GM12878 (cell line): ENCODE measurements at regions not wholly inside any gene's neighbourhood (a gene's known extent, or its start where the extent isn't known, plus 50 kb on each side); places are given as distances from the start of the nearest gene placed in this dataset.

Experiments used
- ATAC-seq: fragments of 200-7000 bp; cut with Tn5 transposase; 3 replicates; pipeline ENCODE4 v1.9.1; 2020; ENCODE audit warnings: mild to moderate bottlenecking, moderate library complexity
- BruUV-seq: library from RNA; stranded (reverse); fragments of 400-500 nt; replicated peaks from 2 replicates; lab custom pipeline; 2021; lab: Mats Ljungman, UMichigan
- CTCF ChIA-PET: fragments of 300-600 bp; sonication (Branson Sonifier 250); formaldehyde crosslinking; extraction: SDS; loops from one replicate; lab custom pipeline; 2021; ENCODE audit warnings: inconsistent platforms; lab: Yijun Ruan, JAX
- POLR2A ChIA-PET: fragments of 350-600 bp; formaldehyde crosslinking; extraction: SDS; loops from one replicate; lab custom pipeline; 2021; ENCODE audit warnings: inconsistent platforms; lab: Charles Lee
- RAD21 ChIA-PET: fragments of 300-600 bp; sonication (Branson Sonifier 250); formaldehyde crosslinking; loops from one replicate; lab custom pipeline; 2023; ENCODE audit warnings: antibody characterized with exemption; ENCODE audit not compliant: unreplicated experiment; lab: Charles Lee
- SMC1A ChIA-PET: fragments of 300-600 bp; sonication (Branson Sonifier 250); formaldehyde crosslinking; loops from one replicate; lab custom pipeline; 2023; ENCODE audit not compliant: unreplicated experiment, uncharacterized antibody; lab: Charles Lee
- DNase-seq: peaks from one replicate; pipeline ENCODE4 v3.0.0-alpha.2; 2011; ENCODE audit warnings: low read depth, low spot score
- FAIRE-seq: peaks from 3 replicates; lab custom pipeline; 2011; peaks lifted over from hg19 to GRCh38; lab: Jason Lieb, UNC
- H2AFZ ChIP-seq: 2 replicates; pipeline ENCODE4 v1.6.0; 2011; ENCODE audit warnings: low read depth, low read length, control low read depth; ENCODE audit not compliant: control insufficient read depth
- H3K27ac ChIP-seq: 2 replicates; pipeline ENCODE4 v1.5.1; 2011; ENCODE audit warnings: control low read depth; ENCODE audit not compliant: control insufficient read depth, insufficient read depth
- H3K27me3 ChIP-seq, 2 experiments: replicated peaks in 1 of 2; 2 replicates each; pipeline versions ENCODE4 v1.6.0 to v1.6.1; 2011; ENCODE audit warnings: low read length in 1 of 2; ENCODE audit not compliant: control insufficient read depth in 2 of 2, insufficient read depth in 2 of 2
- H3K36me3 ChIP-seq, 2 experiments: 2 replicates each; pipeline ENCODE4 v1.5.1; 2011; ENCODE audit warnings: low read length in 1 of 2; ENCODE audit not compliant: control insufficient read depth in 2 of 2, insufficient read depth in 2 of 2
- H3K4me1 ChIP-seq: 2 replicates; pipeline ENCODE4 v1.6.1; 2011; ENCODE audit warnings: mild to moderate bottlenecking, low read length, moderate library complexity, mixed read lengths; ENCODE audit not compliant: control insufficient read depth, insufficient read depth
- H3K4me2 ChIP-seq: 2 replicates; pipeline ENCODE4 v1.6.0; 2011; ENCODE audit warnings: control low read depth; ENCODE audit not compliant: control insufficient read depth, insufficient read depth
- H3K4me3 ChIP-seq: fragments of 200-600 bp; sonication (generic); 2 replicates; pipeline ENCODE4 v1.5.1; 2016
- H3K79me2 ChIP-seq: 2 replicates; pipeline ENCODE4 v1.6.0; 2011; ENCODE audit warnings: low read length; ENCODE audit not compliant: control insufficient read depth, insufficient read depth
- H3K9ac ChIP-seq: 2 replicates; pipeline ENCODE4 v1.8.0; 2011; ENCODE audit warnings: low read length, control low read depth, mixed read lengths; ENCODE audit not compliant: control insufficient read depth, insufficient read depth
- H3K9me3 ChIP-seq: replicated peaks from 3 replicates; pipeline ENCODE4 v1.5.1; 2011; ENCODE audit warnings: mild to moderate bottlenecking, low read length; ENCODE audit not compliant: control insufficient read depth, insufficient read depth
- H4K20me1 ChIP-seq: 2 replicates; pipeline ENCODE4 v1.6.0; 2011; ENCODE audit not compliant: control insufficient read depth, insufficient read depth
- BCL11A ChIP-seq: IDR thresholded peaks from 2 replicates; pipeline ENCODE4 v1.6.1; 2011; ENCODE audit warnings: low read depth, low read length
- CBX3 ChIP-seq: fragments of 200-600 bp; sonication (generic); IDR thresholded peaks from 2 replicates; pipeline ENCODE4 v1.6.1; 2016; ENCODE audit warnings: low read depth, borderline replicate concordance
- CHD2 ChIP-seq: IDR thresholded peaks from 2 replicates; pipeline ENCODE4 v1.6.1; 2011; ENCODE audit warnings: low read depth, low read length, improper control_type of control experiment, borderline replicate concordance
- IRF4 ChIP-seq: IDR thresholded peaks from 2 replicates; pipeline ENCODE4 v1.6.1; 2011; ENCODE audit warnings: low read depth, low read length
- MTA3 ChIP-seq: IDR thresholded peaks from 2 replicates; pipeline ENCODE4 v1.6.1; 2012; ENCODE audit warnings: low read length, inconsistent platforms, borderline replicate concordance
- NFYB ChIP-seq: IDR thresholded peaks from 2 replicates; pipeline ENCODE4 v1.6.1; 2011; ENCODE audit warnings: low read depth, mild to moderate bottlenecking, low read length, improper control_type of control experiment, moderate library complexity; ENCODE audit not compliant: insufficient read depth
- NR2C1 ChIP-seq: fragments of 450-650 bp; IDR thresholded peaks from 2 replicates; pipeline ENCODE4 v1.6.1; 2017; ENCODE audit warnings: antibody characterized with exemption, mild to moderate bottlenecking, moderate library complexity
- NR2C2 ChIP-seq: IDR thresholded peaks from 2 replicates; pipeline ENCODE4 v1.6.1; 2011; ENCODE audit warnings: borderline replicate concordance, low read depth; ENCODE audit not compliant: control insufficient read depth, insufficient read length
- PML ChIP-seq: IDR thresholded peaks from 2 replicates; pipeline ENCODE4 v1.6.1; 2012; ENCODE audit warnings: low read length, inconsistent platforms
- POLR2AphosphoS2 ChIP-seq: IDR thresholded peaks from 2 replicates; pipeline ENCODE4 v1.6.1; 2011; ENCODE audit warnings: low read depth, mild to moderate bottlenecking, low read length, improper control_type of control experiment, moderate library complexity
- POU2F2 ChIP-seq: IDR thresholded peaks from 3 replicates; pipeline ENCODE4 v1.6.1; 2011; ENCODE audit warnings: low read depth, mild to moderate bottlenecking, low read length, borderline replicate concordance
- RB1 ChIP-seq: fragments of 450-650 bp; formaldehyde crosslinking; IDR thresholded peaks from 2 replicates; pipeline ENCODE4 v1.6.1; 2017; ENCODE audit warnings: mild to moderate bottlenecking, borderline replicate concordance
- SPI1 ChIP-seq: IDR thresholded peaks from 2 replicates; pipeline ENCODE4 v1.6.1; 2011; ENCODE audit warnings: low read depth, mild to moderate bottlenecking, low read length, moderate library complexity, borderline replicate concordance; ENCODE audit not compliant: insufficient read depth
- ZNF622 ChIP-seq: fragments of 450-650 bp; IDR thresholded peaks from 2 replicates; pipeline ENCODE4 v1.6.1; 2017; ENCODE audit warnings: mild to moderate bottlenecking, inconsistent platforms
- in situ Hi-C: fragments of 300-500 bp; cut with MboI; formaldehyde crosslinking; loops from 9 replicates; pipeline ENCODE4 v1.14.3; 2018; ENCODE audit warnings: mixed read lengths
- intact Hi-C: fragments of 100-400 bp; cut with micrococcal nuclease; formaldehyde crosslinking; loops from one replicate; pipeline ENCODE4 v1.14.2; 2022; ENCODE audit not compliant: unreplicated experiment
- TF ChIP-seq, protein P1 (sequence below): IDR thresholded peaks from 2 replicates; pipeline ENCODE4 v1.6.1; 2012; ENCODE audit warnings: low read depth, low read length, improper control_type of control experiment
- TF ChIP-seq, protein P2 (sequence below): IDR thresholded peaks from 2 replicates; pipeline ENCODE4 v1.6.1; 2011; ENCODE audit warnings: mild to moderate bottlenecking, low read depth, low read length, moderate library complexity; ENCODE audit not compliant: insufficient replicate concordance
- TF ChIP-seq, protein P3 (sequence below): fragments of 450-650 bp; IDR thresholded peaks from 2 replicates; pipeline ENCODE4 v1.6.1; 2014; ENCODE audit warnings: mild to moderate bottlenecking
- TF ChIP-seq, protein P4 (sequence below): fragments of 450-650 bp; IDR thresholded peaks from 2 replicates; pipeline ENCODE4 v1.6.1; 2016; ENCODE audit warnings: mild to moderate bottlenecking

DNA sequence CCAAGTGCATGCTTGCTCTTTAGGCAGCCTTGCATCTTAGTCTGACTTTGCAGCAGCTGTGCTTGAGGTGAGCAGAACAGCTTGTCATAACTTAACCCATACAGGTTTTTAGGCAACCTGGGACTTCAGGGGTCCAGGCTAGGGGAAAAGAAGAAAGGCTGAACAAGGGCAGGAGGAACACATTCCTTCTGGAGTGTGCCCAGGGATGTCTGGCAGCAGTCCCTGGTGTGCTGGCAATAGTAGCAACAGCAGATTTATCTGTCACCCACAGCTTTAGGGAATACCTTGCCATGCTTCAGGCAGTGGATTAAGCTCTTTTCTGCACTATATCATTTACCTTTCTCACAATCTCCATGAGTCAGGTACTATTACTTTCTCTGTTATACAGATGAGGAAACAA is 513.0 kb downstream of the RAB38 start:
- H3K27me3 ChIP-seq, result no peaks in the 10 kb centered on the region
- FAIRE-seq, result no peak
- ChIA-PET SMC1A (no interaction called here), POLR2A (interaction anchor here (0.5 kb wide), 1 partner anchor 1320 kb away, joined by 3 read pairs; no protein-coding TSS in a partner anchor), RAD21 (no interaction called here)
- H3K36me3 ChIP-seq, result no peaks in the 10 kb centered on the region
- H2AFZ ChIP-seq, result no peak overlapping the region
- no peaks in the 10 kb centered on the region for H3K9me3 ChIP-seq
- BruUV-seq, result no TSS peak
- no peaks in the 10 kb centered on the region for H3K79me2 ChIP-seq
- no peak for ATAC-seq
- no peak for TF ChIP-seq IRF4
- TF ChIP-seq NFYB, result no peak
- TF ChIP-seq, protein P1, sequence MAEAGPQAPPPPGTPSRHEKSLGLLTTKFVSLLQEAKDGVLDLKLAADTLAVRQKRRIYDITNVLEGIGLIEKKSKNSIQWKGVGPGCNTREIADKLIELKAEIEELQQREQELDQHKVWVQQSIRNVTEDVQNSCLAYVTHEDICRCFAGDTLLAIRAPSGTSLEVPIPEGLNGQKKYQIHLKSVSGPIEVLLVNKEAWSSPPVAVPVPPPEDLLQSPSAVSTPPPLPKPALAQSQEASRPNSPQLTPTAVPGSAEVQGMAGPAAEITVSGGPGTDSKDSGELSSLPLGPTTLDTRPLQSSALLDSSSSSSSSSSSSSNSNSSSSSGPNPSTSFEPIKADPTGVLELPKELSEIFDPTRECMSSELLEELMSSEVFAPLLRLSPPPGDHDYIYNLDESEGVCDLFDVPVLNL, result no peak
- no peak for TF ChIP-seq NR2C2
- TF ChIP-seq SPI1, result no peak
- no peak for TF ChIP-seq CBX3
- no peak for TF ChIP-seq POLR2AphosphoS2
- TF ChIP-seq POU2F2, result no peak
- TF ChIP-seq, protein P2, sequence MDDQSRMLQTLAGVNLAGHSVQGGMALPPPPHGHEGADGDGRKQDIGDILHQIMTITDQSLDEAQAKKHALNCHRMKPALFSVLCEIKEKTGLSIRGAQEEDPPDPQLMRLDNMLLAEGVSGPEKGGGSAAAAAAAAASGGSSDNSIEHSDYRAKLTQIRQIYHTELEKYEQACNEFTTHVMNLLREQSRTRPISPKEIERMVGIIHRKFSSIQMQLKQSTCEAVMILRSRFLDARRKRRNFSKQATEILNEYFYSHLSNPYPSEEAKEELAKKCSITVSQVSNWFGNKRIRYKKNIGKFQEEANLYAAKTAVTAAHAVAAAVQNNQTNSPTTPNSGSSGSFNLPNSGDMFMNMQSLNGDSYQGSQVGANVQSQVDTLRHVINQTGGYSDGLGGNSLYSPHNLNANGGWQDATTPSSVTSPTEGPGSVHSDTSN, result no peak
- TF ChIP-seq NR2C1, result no peak
- TF ChIP-seq RB1, result no peak
- TF ChIP-seq PML, result no peak
- TF ChIP-seq, protein P3, sequence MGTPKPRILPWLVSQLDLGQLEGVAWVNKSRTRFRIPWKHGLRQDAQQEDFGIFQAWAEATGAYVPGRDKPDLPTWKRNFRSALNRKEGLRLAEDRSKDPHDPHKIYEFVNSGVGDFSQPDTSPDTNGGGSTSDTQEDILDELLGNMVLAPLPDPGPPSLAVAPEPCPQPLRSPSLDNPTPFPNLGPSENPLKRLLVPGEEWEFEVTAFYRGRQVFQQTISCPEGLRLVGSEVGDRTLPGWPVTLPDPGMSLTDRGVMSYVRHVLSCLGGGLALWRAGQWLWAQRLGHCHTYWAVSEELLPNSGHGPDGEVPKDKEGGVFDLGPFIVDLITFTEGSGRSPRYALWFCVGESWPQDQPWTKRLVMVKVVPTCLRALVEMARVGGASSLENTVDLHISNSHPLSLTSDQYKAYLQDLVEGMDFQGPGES, result no peak
- TF ChIP-seq, protein P4, sequence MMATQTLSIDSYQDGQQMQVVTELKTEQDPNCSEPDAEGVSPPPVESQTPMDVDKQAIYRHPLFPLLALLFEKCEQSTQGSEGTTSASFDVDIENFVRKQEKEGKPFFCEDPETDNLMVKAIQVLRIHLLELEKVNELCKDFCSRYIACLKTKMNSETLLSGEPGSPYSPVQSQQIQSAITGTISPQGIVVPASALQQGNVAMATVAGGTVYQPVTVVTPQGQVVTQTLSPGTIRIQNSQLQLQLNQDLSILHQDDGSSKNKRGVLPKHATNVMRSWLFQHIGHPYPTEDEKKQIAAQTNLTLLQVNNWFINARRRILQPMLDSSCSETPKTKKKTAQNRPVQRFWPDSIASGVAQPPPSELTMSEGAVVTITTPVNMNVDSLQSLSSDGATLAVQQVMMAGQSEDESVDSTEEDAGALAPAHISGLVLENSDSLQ, result no peak
- no peak for TF ChIP-seq MTA3
- TF ChIP-seq BCL11A, result no peak
- TF ChIP-seq CHD2, result no peak
- TF ChIP-seq ZNF622, result no peak
- TF ChIP-seq, all 136 proteins: peak for 0
- DNase-seq, result no peak
- Histone ChIP-seq H3K9ac (no peak overlapping the region), H3K27ac (no peak overlapping the region), H3K4me2 (no peak overlapping the region), H3K4me1 (no peaks in the 10 kb centered on the region), H4K20me1 (no peaks in the 10 kb centered on the region), H3K4me3 (no peak overlapping the region)
- CTCF ChIA-PET, result no interaction called here
- in situ Hi-C loops (no loop called here), intact Hi-C loops (no loop called here)
